H1 (cell line): ENCODE measurements at regions not wholly inside any gene's neighbourhood (a gene's known extent, or its start where the extent isn't known, plus 50 kb on each side); places are given as distances from the start of the nearest gene placed in this dataset.

Experiments used
- TF ChIP-seq, protein P1 (sequence below): IDR thresholded peaks from 2 replicates; pipeline ENCODE4 v1.6.1; 2011; ENCODE audit warnings: low read depth, mild to moderate bottlenecking, low read length; ENCODE audit not compliant: insufficient read depth

GRCh38 chr15:67908756-67909155 lies 68.9 kb upstream of the RNU6-1 start (continued):
- TF ChIP-seq, protein P1, sequence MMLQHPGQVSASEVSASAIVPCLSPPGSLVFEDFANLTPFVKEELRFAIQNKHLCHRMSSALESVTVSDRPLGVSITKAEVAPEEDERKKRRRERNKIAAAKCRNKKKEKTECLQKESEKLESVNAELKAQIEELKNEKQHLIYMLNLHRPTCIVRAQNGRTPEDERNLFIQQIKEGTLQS = no peak
